NT2/D1 (cell line): ENCODE measurements at regions not wholly inside any gene's neighbourhood (a gene's known extent, or its start where the extent isn't known, plus 50 kb on each side); places are given as distances from the start of the nearest gene placed in this dataset.

Experiments used
- DNase-seq: peaks from one replicate; pipeline ENCODE4 v3.0.0-alpha.2; 2011; ENCODE audit warnings: low read depth, low spot score
- H3K27me3 ChIP-seq: 2 replicates; pipeline ENCODE4 v1.6.0; 2011; ENCODE audit warnings: mild to moderate bottlenecking; ENCODE audit not compliant: insufficient read length, insufficient read depth
- H3K36me3 ChIP-seq: 2 replicates; pipeline ENCODE4 v1.6.1; 2011; ENCODE audit warnings: mild to moderate bottlenecking, low read length, mixed read lengths; ENCODE audit not compliant: insufficient read depth, insufficient read length
- H3K4me1 ChIP-seq: 2 replicates; pipeline ENCODE4 v1.5.1; 2011; ENCODE audit not compliant: insufficient read depth, insufficient read length
- H3K4me3 ChIP-seq: 2 replicates; pipeline ENCODE4 v1.5.1; 2011; ENCODE audit warnings: low read depth; ENCODE audit not compliant: insufficient read length
- H3K9ac ChIP-seq: 2 replicates; pipeline ENCODE4 v1.6.0; 2011; ENCODE audit warnings: low read depth; ENCODE audit not compliant: insufficient read length
- H3K9me3 ChIP-seq: 2 replicates; pipeline ENCODE4 v1.5.1; 2011; ENCODE audit warnings: mild to moderate bottlenecking, low read length; ENCODE audit not compliant: insufficient read depth
- SUZ12 ChIP-seq: IDR thresholded peaks from 2 replicates; pipeline ENCODE4 v1.6.1; 2011; ENCODE audit not compliant: insufficient read length, insufficient read depth; ENCODE audit errors: extremely low read depth
- YY1 ChIP-seq: IDR thresholded peaks from 2 replicates; pipeline ENCODE4 v1.6.1; 2011; ENCODE audit not compliant: insufficient read length, insufficient read depth
- ZNF274 ChIP-seq: IDR thresholded peaks from 2 replicates; pipeline ENCODE4 v1.6.1; 2011; ENCODE audit warnings: mild to moderate bottlenecking, low read depth, low read length

- Histone ChIP-seq H3K27me3 (no peaks in the 10 kb centered on the region), H3K9me3 (peaks cover 17% of the 10 kb centered on the region), H3K36me3 (no peaks in the 10 kb centered on the region), H3K4me1 (no peaks in the 10 kb centered on the region), H3K9ac (no peak overlapping the region), H3K4me3 (no peak overlapping the region)
- DNase-seq = no peak
- TF ChIP-seq SUZ12 (no peak), ZNF274 (no peak), YY1 (no peak)
Observed at GRCh38 chr4:137468836-137469235, 63.5 kb downstream of the PCDH18 start.

GRCh38 chr4:137467537-137467936 is 64.8 kb downstream of the PCDH18 start:
- no peaks in the 10 kb centered on the region for H3K4me1 ChIP-seq
- no peak for DNase-seq
- H3K36me3 ChIP-seq = no peaks in the 10 kb centered on the region
- peaks cover 23% of the 10 kb centered on the region for H3K9me3 ChIP-seq
- no peak overlapping the region for H3K9ac ChIP-seq
- no peaks in the 10 kb centered on the region for H3K27me3 ChIP-seq
- TF ChIP-seq ZNF274 (no peak), SUZ12 (no peak), YY1 (no peak)
- H3K4me3 ChIP-seq = no peak overlapping the region

- Histone ChIP-seq H3K9me3 (peaks cover 23% of the 10 kb centered on the region), H3K4me1 (no peaks in the 10 kb centered on the region), H3K36me3 (no peaks in the 10 kb centered on the region), H3K27me3 (no peaks in the 10 kb centered on the region), H3K9ac (no peak overlapping the region), H3K4me3 (no peak overlapping the region)
- DNase-seq = no peak
- TF ChIP-seq YY1 = no peak
Observed at GRCh38 chr4:137463377-137464003, 68.8 kb downstream of the PCDH18 start.

- Histone ChIP-seq H3K36me3 (no peaks in the 10 kb centered on the region), H3K4me3 (no peak overlapping the region), H3K9me3 (peaks cover 1% of the 10 kb centered on the region; the same call in 1 of the 2 replicates), H3K27me3 (no peaks in the 10 kb centered on the region), H3K9ac (no peak overlapping the region), H3K4me1 (no peaks in the 10 kb centered on the region)
- no peak for TF ChIP-seq YY1
- no peak for TF ChIP-seq SUZ12
- TF ChIP-seq ZNF274 = no peak
- no peak for DNase-seq
Observed at GRCh38 chr4:137455647-137456321, 76.5 kb downstream of the PCDH18 start.

GRCh38 chr4:137454767-137455166 is 77.5 kb downstream of the PCDH18 start:
- DNase-seq = no peak

GRCh38 chr4:137452799-137453198 is 79.5 kb downstream of the PCDH18 start:
- TF ChIP-seq ZNF274 (no peak), YY1 (no peak)
- H3K4me3 ChIP-seq = no peak overlapping the region
- no peak for DNase-seq
- peaks cover 5% of the 10 kb centered on the region; the same call in 1 of the 2 replicates for H3K9me3 ChIP-seq
- no peaks in the 10 kb centered on the region for H3K27me3 ChIP-seq
- H3K9ac ChIP-seq = no peak overlapping the region
- H3K36me3 ChIP-seq = no peaks in the 10 kb centered on the region
- no peaks in the 10 kb centered on the region for H3K4me1 ChIP-seq

More at GRCh38 chr4:137454767-137455166, 77.5 kb downstream of the PCDH18 start:
- Histone ChIP-seq H3K4me3 (no peak overlapping the region), H3K27me3 (no peaks in the 10 kb centered on the region), H3K9ac (no peak overlapping the region), H3K4me1 (no peaks in the 10 kb centered on the region), H3K36me3 (no peaks in the 10 kb centered on the region), H3K9me3 (peaks cover 5% of the 10 kb centered on the region; the same call in 1 of the 2 replicates)
- no peak for TF ChIP-seq SUZ12
- no peak for TF ChIP-seq ZNF274
- no peak for TF ChIP-seq YY1

GRCh38 chr4:137451172-137451825 is 81.0 kb downstream of the PCDH18 start:
- Histone ChIP-seq H3K9me3 (peaks cover 5% of the 10 kb centered on the region; the same call in 1 of the 2 replicates), H3K4me3 (no peak overlapping the region), H3K27me3 (no peaks in the 10 kb centered on the region), H3K4me1 (no peaks in the 10 kb centered on the region), H3K36me3 (no peaks in the 10 kb centered on the region), H3K9ac (no peak overlapping the region)
- DNase-seq = peak; percentile 63
- TF ChIP-seq YY1 = no peak
- no peak for TF ChIP-seq SUZ12
- no peak for TF ChIP-seq ZNF274
